Fibroblast of lung (primary cell): ENCODE measurements at regions not wholly inside any gene's neighbourhood (a gene's known extent, or its start where the extent isn't known, plus 50 kb on each side); places are given as distances from the start of the nearest gene placed in this dataset.

Experiments used
- DNase-seq, 2 donors: peaks; one replicate each; pipeline versions ENCODE4 v3.0.0 to v3.0.0-alpha.2; 2010; ENCODE audit warnings: low read depth in 2 of 2
- H2AFZ ChIP-seq: 2 replicates; pipeline ENCODE4 v1.5.1; 2012; ENCODE audit warnings: low read length, control low read depth, inconsistent platforms
- H3K27ac ChIP-seq: 2 replicates; pipeline ENCODE4 v1.5.1; 2011; ENCODE audit warnings: low read length, control low read depth; ENCODE audit not compliant: insufficient read depth
- H3K27me3 ChIP-seq: 2 replicates; pipeline ENCODE4 v1.5.1; 2011; ENCODE audit warnings: mild to moderate bottlenecking, low read length; ENCODE audit not compliant: control insufficient read depth, insufficient read depth
- H3K36me3 ChIP-seq: 2 replicates; pipeline ENCODE4 v1.5.1; 2011; ENCODE audit warnings: low read length; ENCODE audit not compliant: control insufficient read depth, insufficient read depth
- H3K4me1 ChIP-seq: 2 replicates; pipeline ENCODE4 v1.5.1; 2011; ENCODE audit warnings: low read length; ENCODE audit not compliant: control insufficient read depth, insufficient read depth; ENCODE audit errors: extremely low read depth
- H3K4me2 ChIP-seq: 2 replicates; pipeline ENCODE4 v1.5.1; 2011; ENCODE audit warnings: low read length, control low read depth; ENCODE audit not compliant: insufficient read depth; ENCODE audit errors: extremely low read depth
- H3K4me3 ChIP-seq, 4 experiments: fragments of 200-600 bp in 1 of 4; sonication (generic) in 1 of 4; replicated peaks in 1 of 4; 2 replicates each; pipeline ENCODE4 v1.5.1; 2011 to 2016; ENCODE audit warnings: low read length in 4 of 4, low read depth in 3 of 4, mild to moderate bottlenecking in 3 of 4, control low read depth in 2 of 4, inconsistent platforms in 1 of 4, mixed read lengths in 1 of 4; ENCODE audit not compliant: insufficient read depth in 1 of 4; ENCODE audit errors: control extremely low read depth in 1 of 4
- H3K79me2 ChIP-seq: 2 replicates; pipeline ENCODE4 v1.5.1; 2012; ENCODE audit warnings: mild to moderate bottlenecking, low read length, inconsistent platforms; ENCODE audit not compliant: control insufficient read depth, insufficient read depth
- H3K9ac ChIP-seq: 2 replicates; pipeline ENCODE4 v1.5.1; 2011; ENCODE audit warnings: mild to moderate bottlenecking, low read length, control low read depth; ENCODE audit not compliant: insufficient read depth
- H3K9me3 ChIP-seq: 2 replicates; pipeline ENCODE4 v1.5.1; 2012; ENCODE audit warnings: low read depth, low read length; ENCODE audit not compliant: control insufficient read depth, insufficient read depth
- H4K20me1 ChIP-seq: 2 replicates; pipeline ENCODE4 v1.5.1; 2011; ENCODE audit warnings: low read length; ENCODE audit not compliant: control insufficient read depth, insufficient read depth; ENCODE audit errors: extremely low read depth
- EZH2 ChIP-seq: IDR thresholded peaks from 2 replicates; pipeline ENCODE4 v1.5.1; 2012; ENCODE audit warnings: low read length, control low read depth, mild to moderate bottlenecking; ENCODE audit errors: missing control alignments
- TF ChIP-seq, protein P1 (sequence below), 2 donors: IDR thresholded peaks in 1 of 2; conservative IDR thresholded peaks in 1 of 2; 1 replicate in 1 of 2; 2 replicates in 1 of 2; pipeline ENCODE4 v1.5.1; 2011 to 2012; ENCODE audit warnings: low read length in 2 of 2, control low read depth in 1 of 2, inconsistent platforms in 1 of 2, low read depth in 1 of 2, mild to moderate bottlenecking in 1 of 2

DNA sequence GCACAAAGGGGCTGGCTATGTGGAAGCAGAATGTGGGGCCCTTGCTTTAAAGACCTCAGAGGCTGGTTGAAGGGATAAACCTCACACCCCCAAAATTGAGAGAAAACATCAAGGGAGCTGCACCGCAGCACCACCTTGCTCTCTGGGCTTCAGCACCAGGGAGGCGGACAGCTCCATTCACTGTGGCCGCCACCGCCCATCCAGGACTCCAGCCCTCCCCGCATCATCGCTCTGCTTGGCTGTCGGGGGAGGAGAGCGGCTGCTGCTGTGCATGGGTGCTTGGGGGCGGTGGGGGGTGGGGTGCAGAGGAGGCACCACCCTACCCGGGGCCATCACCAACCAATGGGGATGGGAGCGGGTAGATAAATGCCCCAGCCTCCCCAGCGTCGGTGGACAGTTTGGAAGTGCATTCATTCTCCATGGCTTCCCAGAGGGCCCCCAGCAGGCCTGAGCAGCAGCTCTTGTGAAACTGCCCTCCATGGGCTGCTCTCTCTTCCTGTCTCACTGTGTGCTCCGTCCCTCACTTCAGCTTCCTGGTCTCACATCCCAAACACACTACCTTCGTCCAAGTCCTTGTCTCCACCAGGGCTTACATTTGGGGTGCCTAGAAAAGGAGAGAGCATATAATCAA, 75.7 kb upstream of the BHLHE23 start:
- Histone ChIP-seq H3K9ac (no peak overlapping the region), H3K27me3 (no peaks in the 10 kb centered on the region), H3K9me3 (no peaks in the 10 kb centered on the region), H3K4me1 (no peaks in the 10 kb centered on the region), H3K36me3 (no peaks in the 10 kb centered on the region), H4K20me1 (no peaks in the 10 kb centered on the region), H3K79me2 (no peaks in the 10 kb centered on the region), H3K27ac (no peak overlapping the region), H2AFZ (no peak overlapping the region), H3K4me2 (no peak overlapping the region), H3K4me3 (no peak overlapping the region)
- TF ChIP-seq, protein P1, sequence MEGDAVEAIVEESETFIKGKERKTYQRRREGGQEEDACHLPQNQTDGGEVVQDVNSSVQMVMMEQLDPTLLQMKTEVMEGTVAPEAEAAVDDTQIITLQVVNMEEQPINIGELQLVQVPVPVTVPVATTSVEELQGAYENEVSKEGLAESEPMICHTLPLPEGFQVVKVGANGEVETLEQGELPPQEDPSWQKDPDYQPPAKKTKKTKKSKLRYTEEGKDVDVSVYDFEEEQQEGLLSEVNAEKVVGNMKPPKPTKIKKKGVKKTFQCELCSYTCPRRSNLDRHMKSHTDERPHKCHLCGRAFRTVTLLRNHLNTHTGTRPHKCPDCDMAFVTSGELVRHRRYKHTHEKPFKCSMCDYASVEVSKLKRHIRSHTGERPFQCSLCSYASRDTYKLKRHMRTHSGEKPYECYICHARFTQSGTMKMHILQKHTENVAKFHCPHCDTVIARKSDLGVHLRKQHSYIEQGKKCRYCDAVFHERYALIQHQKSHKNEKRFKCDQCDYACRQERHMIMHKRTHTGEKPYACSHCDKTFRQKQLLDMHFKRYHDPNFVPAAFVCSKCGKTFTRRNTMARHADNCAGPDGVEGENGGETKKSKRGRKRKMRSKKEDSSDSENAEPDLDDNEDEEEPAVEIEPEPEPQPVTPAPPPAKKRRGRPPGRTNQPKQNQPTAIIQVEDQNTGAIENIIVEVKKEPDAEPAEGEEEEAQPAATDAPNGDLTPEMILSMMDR (conservative IDR thresholded peaks at IDR 0.05 in 1 of 2, IDR thresholded peaks at IDR 0.05 in 1 of 2; ENCODE audit: low read depth in 1 of 2, low read length in 2 of 2) = no peak
- TF ChIP-seq EZH2 = no peak
- peak in 1 of 2 donors; percentile 27 for DNase-seq

DNA sequence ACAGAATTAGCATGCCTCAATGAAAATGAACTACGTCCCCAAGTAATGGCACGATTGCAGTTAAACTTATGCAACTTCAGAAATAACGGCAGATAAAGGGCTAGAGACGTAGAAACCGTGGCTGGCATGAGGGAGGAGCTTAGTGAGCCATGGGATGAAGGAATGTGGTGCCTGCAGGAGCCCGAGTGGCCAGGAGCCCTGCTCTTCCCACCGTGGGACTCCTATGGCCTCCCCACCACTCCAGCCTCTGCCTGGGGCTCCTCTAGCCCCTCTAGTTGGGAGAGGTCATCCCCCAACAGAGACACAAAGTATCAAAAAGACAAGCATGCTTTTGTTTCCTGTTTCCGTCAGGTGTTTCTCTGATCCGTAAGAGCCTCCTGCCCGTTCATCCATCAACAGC, 75.1 kb upstream of the BHLHE23 start:
- no peaks in the 10 kb centered on the region for H4K20me1 ChIP-seq
- no peaks in the 10 kb centered on the region for H3K4me1 ChIP-seq
- H3K27ac ChIP-seq = no peak overlapping the region
- TF ChIP-seq, protein P1 (conservative IDR thresholded peaks at IDR 0.05 in 1 of 2, IDR thresholded peaks at IDR 0.05 in 1 of 2; ENCODE audit: low read depth in 1 of 2, low read length in 2 of 2) = no peak
- no peak for TF ChIP-seq EZH2
- no peaks in the 10 kb centered on the region for H3K79me2 ChIP-seq
- H3K9me3 ChIP-seq = no peaks in the 10 kb centered on the region
- no peak overlapping the region for H3K9ac ChIP-seq
- H3K36me3 ChIP-seq = no peaks in the 10 kb centered on the region
- H2AFZ ChIP-seq = no peak overlapping the region
- no peak overlapping the region for H3K4me2 ChIP-seq
- no peak for DNase-seq
- H3K4me3 ChIP-seq = no peak overlapping the region
- H3K27me3 ChIP-seq = no peaks in the 10 kb centered on the region

DNA sequence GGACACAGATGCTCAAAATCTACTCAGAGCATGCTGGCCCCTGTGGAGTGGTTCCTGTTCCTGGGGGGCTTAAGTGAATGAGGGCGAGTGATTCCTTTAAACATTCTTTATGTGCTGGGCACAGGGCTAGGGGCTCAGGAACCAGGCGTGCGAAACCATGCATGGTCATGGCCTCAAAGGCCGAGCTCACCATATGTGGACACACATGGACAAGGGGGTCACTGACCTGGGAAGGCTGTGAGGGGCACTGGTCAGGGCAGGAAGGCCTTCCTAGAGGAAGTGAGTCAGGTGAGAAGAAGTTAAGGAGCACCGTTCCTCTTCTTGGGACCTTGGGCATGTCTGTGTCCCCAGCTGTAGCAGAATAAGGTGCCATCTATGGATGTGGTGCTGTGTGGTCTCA, 74.6 kb upstream of the BHLHE23 start:
- Histone ChIP-seq H3K79me2 (no peaks in the 10 kb centered on the region), H2AFZ (no peak overlapping the region), H3K9me3 (no peaks in the 10 kb centered on the region), H3K27ac (no peak overlapping the region), H3K4me1 (no peaks in the 10 kb centered on the region), H3K4me3 (no peak overlapping the region), H3K9ac (no peak overlapping the region), H4K20me1 (no peaks in the 10 kb centered on the region), H3K27me3 (no peaks in the 10 kb centered on the region), H3K4me2 (no peak overlapping the region), H3K36me3 (no peaks in the 10 kb centered on the region)
- no peak for TF ChIP-seq EZH2
- TF ChIP-seq, protein P1 (conservative IDR thresholded peaks at IDR 0.05 in 1 of 2, IDR thresholded peaks at IDR 0.05 in 1 of 2; ENCODE audit: low read depth in 1 of 2, low read length in 2 of 2) = no peak
- DNase-seq = no peak
